GM23338 (cell line): ENCODE measurements at regions not wholly inside any gene's neighbourhood (a gene's known extent, or its start where the extent isn't known, plus 50 kb on each side); places are given as distances from the start of the nearest gene placed in this dataset.
A peak's percentile ranks its signal among the peaks of the same experiment; 100 is the strongest.

ENCODE experiments used
- CREB1 ChIP-seq: fragments of 250-450 bp; sonication (Bioruptor Pico); IDR thresholded peaks from 2 replicates; pipeline ENCODE4 v1.5.0; 2020; ENCODE audit warnings: low read depth, mild to moderate bottlenecking, moderate library complexity
- CTCF ChIP-seq, 2 experiments: fragments of 200-600 bp in 1 of 2; sonication (generic) in 1 of 2; conservative IDR thresholded peaks; 2 replicates each; pipeline versions ENCODE4 v1.5.1 to v1.6.1; 2016 to 2017; ENCODE audit warnings: antibody characterized with exemption in 2 of 2, low read depth in 2 of 2, mild to moderate bottlenecking in 2 of 2, moderate library complexity in 1 of 2
- EZH2 ChIP-seq: fragments of 200-600 bp; sonication (generic); IDR thresholded peaks from one replicate; pipeline ENCODE4 v1.8.0; 2017; ENCODE audit warnings: antibody characterized with exemption, mild to moderate bottlenecking, low read depth; ENCODE audit not compliant: unreplicated experiment
- EZH2phosphoT487 ChIP-seq: fragments of 200-600 bp; sonication (generic); IDR thresholded peaks from one replicate; pipeline ENCODE4 v1.8.1; 2018; ENCODE audit warnings: antibody characterized with exemption; ENCODE audit not compliant: unreplicated experiment
- POLR2AphosphoS5 ChIP-seq: IDR thresholded peaks from 2 replicates; pipeline ENCODE4 v1.6.1; 2016; ENCODE audit warnings: antibody characterized with exemption, low read depth

DNA sequence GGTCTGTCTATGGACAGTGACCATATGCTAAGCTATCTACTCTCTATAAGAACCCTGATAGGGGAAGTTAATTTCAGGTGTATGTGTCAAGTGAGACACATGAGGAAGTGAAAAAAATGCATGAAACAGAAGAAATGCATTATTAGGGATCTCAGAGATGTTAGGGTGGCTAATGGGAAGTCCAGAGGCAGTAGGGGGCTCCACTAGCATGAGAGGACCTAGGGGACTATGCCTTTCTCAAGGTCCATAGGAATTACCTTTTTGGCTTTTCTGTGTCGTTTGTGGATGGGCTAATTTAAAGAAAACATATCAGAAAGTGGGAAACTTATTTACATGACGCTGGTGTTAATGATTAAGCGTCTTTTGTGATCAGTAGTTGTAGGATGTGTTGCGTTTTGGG lies 1653.2 kb downstream of the DPP10 start:
- TF ChIP-seq CTCF (conservative IDR thresholded peaks at IDR 0.05; ENCODE audit: low read depth in 2 of 2): peak; percentile 44 to 71
- no peak for TF ChIP-seq EZH2
- TF ChIP-seq POLR2AphosphoS5: no peak
- no peak for TF ChIP-seq EZH2phosphoT487
- no peak for TF ChIP-seq CREB1 (CRISPR knock-in tag)
